ENCODE measurements at regions not wholly inside any gene's neighbourhood (a gene's known extent, or its start where the extent isn't known, plus 50 kb on each side); places are given as distances from the start of the nearest gene placed in this dataset.

DNA sequence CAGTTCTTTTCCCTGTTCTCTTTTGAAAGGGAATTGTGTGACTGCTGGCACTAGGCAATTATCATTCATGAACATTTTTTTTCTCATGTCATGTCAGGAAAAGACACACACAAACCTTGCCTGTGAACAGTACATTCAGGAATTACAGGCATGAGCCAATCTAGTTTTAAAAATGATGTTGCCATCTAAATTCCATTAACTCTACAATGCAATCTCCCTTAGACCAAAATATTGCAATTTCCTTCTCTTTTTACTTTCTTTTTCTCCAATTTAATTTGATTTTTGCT lies 127.5 kb upstream of the STMND1 start (continued):
- TF ChIP-seq, protein P1, sequence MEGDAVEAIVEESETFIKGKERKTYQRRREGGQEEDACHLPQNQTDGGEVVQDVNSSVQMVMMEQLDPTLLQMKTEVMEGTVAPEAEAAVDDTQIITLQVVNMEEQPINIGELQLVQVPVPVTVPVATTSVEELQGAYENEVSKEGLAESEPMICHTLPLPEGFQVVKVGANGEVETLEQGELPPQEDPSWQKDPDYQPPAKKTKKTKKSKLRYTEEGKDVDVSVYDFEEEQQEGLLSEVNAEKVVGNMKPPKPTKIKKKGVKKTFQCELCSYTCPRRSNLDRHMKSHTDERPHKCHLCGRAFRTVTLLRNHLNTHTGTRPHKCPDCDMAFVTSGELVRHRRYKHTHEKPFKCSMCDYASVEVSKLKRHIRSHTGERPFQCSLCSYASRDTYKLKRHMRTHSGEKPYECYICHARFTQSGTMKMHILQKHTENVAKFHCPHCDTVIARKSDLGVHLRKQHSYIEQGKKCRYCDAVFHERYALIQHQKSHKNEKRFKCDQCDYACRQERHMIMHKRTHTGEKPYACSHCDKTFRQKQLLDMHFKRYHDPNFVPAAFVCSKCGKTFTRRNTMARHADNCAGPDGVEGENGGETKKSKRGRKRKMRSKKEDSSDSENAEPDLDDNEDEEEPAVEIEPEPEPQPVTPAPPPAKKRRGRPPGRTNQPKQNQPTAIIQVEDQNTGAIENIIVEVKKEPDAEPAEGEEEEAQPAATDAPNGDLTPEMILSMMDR (IDR thresholded peaks at IDR 0.05 in 2 of 3, conservative IDR thresholded peaks at IDR 0.05 in 1 of 3; ENCODE audit: control insufficient read depth in 2 of 3, extremely low read depth in 1 of 3, insufficient read depth in 1 of 3, low read depth in 3 of 3, low read length in 3 of 3), result no peak
- no peak for TF ChIP-seq SMARCA5 (IDR thresholded peaks at IDR 0.05)
- TF ChIP-seq KLF5 (IDR thresholded peaks at IDR 0.05; ENCODE audit: partially characterized antibody), result no peak
- TF ChIP-seq NR2C1 (IDR thresholded peaks at IDR 0.05), result no peak
- no peak for TF ChIP-seq TCF7 (IDR thresholded peaks at IDR 0.05; ENCODE audit: borderline replicate concordance)

DNA sequence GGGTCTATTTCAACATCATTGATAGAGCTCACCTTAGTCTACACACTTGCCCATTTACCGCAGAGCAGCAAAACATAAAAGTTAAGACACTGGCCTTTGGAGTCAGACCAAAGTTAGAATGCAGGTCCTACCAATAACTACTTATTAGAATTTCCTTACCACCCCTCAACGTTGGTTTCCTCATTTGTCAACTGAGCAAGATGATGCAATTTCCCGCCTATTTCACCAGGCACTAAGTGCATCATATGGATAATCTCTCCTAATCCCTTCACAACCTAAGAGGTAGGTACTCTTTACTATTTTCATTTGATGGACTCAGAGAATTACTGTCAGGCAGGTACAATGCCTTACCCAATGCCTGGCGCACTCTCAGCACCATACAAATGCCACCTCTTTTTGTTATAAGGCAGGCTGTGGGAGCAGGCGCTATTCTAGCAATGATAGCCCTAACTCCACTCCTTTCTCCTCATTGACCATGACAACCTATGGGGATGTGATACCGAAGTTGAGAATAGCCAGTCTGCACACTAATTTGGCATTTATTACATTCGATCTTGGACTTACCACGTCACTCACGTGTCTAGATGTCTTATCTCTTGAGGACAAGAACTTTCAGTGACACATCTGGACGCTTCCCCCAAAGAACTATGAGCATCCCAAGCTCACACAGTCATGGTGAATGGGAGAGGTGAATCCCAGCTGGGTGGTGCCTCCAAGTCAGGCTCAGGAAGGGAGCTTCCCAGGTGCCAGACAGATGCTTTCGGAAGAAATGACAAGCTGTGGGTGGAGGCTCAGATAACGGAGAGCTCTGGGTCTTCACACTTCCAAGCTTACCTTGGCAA lies 128.1 kb upstream of the STMND1 start:
- WGBS (ENCODE audit: insufficient coverage, insufficient replicate concordance, low lambda C conversion rate, missing lambda C conversion rate), result 40% methylated on average over 12 of the region's 12 CpGs
- no peak for ATAC-seq
- H4K20me1 ChIP-seq (ENCODE audit: control insufficient read depth, insufficient read depth), result no peaks in the 10 kb centered on the region
- no peaks in the 10 kb centered on the region for H3K79me2 ChIP-seq (ENCODE audit: control insufficient read depth, insufficient read depth, low read length)
- BruUV-seq (replicated peaks), result no TSS peak
- H3K27ac ChIP-seq (ENCODE audit: control insufficient read depth, insufficient read depth), result no peak overlapping the region
- SMC1A ChIA-PET (ENCODE audit: uncharacterized antibody, unreplicated experiment), result interaction anchor here (0.6 kb wide), 1 partner anchor 426 kb away, joined by 3 read pairs; no protein-coding TSS in a partner anchor
- H3K9ac ChIP-seq (ENCODE audit: control insufficient read depth, insufficient read depth, low read length), result no peak overlapping the region
- H3K27me3 ChIP-seq (replicated peaks in 1 of 2; ENCODE audit: control insufficient read depth in 2 of 2, insufficient read depth in 2 of 2, low read length in 1 of 2), result peaks cover 0 to 3% of the 10 kb centered on the region in 2 experiments; a peak in 3 of 4 replicates
- POLR2A ChIA-PET, result interaction anchor here (1.3 kb wide), 1 partner anchor 10 kb away, joined by 4 read pairs; no protein-coding TSS in a partner anchor
- no peak overlapping the region for H3K4me2 ChIP-seq (ENCODE audit: control insufficient read depth, insufficient read depth)
- no peak overlapping the region for H2AFZ ChIP-seq (ENCODE audit: control insufficient read depth, low read depth, low read length)
- CTCF ChIA-PET, result interaction anchor here (2.8 kb wide), 1 partner anchor 9 kb away, joined by 8 read pairs; no protein-coding TSS in a partner anchor
- no peaks in the 10 kb centered on the region for H3K4me1 ChIP-seq (ENCODE audit: control insufficient read depth, insufficient read depth, low read length)
- H3K4me3 ChIP-seq, result no peak overlapping the region
- DNase-seq (ENCODE audit: low read depth, low spot score), result no peak
- no peaks in the 10 kb centered on the region for H3K9me3 ChIP-seq (replicated peaks; ENCODE audit: control insufficient read depth, insufficient read depth, low read length)
- FAIRE-seq, result no peak
- intact Hi-C loops (cut with micrococcal nuclease; ENCODE audit: unreplicated experiment) (no loop called here), in situ Hi-C loops (cut with MboI) (no loop called here)
- RAD21 ChIA-PET (ENCODE audit: unreplicated experiment), result no interaction called here
- no peaks in the 10 kb centered on the region for H3K36me3 ChIP-seq (ENCODE audit: control insufficient read depth in 2 of 2, insufficient read depth in 2 of 2, low read length in 1 of 2)
- TF ChIP-seq IKZF2 (IDR thresholded peaks at IDR 0.05), result no peak
- no peak for TF ChIP-seq HCFC1 (IDR thresholded peaks at IDR 0.05; ENCODE audit: low read length)
- no peak for TF ChIP-seq KAT2A (conservative IDR thresholded peaks at IDR 0.05; ENCODE audit: control insufficient read depth, low read depth, low read length)
- TF ChIP-seq MYB (IDR thresholded peaks at IDR 0.05; ENCODE audit: borderline replicate concordance, low read depth, low read length), result no peak
- no peak for TF ChIP-seq HDGF (IDR thresholded peaks at IDR 0.05)
